Right forelimb (tissue), 1 donor: ENCODE measurements at regions not wholly inside any gene's neighbourhood (a gene's known extent, or its start where the extent isn't known, plus 50 kb on each side); places are given as distances from the start of the nearest gene placed in this dataset.
"Not testable (repeated sequence)": the region's sequence is repeated elsewhere in the genome, so short reads cannot be mapped to it uniquely, and the experiment has no call there.

Experiments used
- DNase-seq: peaks from one replicate; pipeline ENCODE4 v3.0.0-alpha.2; 2018

- no peak for DNase-seq
Observed at GRCh38 chr3:165513715-165514701, 317.8 kb upstream of the SLITRK3 start.

- DNase-seq, result no peak
Observed at GRCh38 chr3:165507576-165507975, 311.4 kb upstream of the SLITRK3 start.

GRCh38 chr3:165507060-165507459 is 310.9 kb upstream of the SLITRK3 start:
- no peak for DNase-seq

- DNase-seq, result no peak
Observed at GRCh38 chr3:165505657-165506056, 309.5 kb upstream of the SLITRK3 start.

- DNase-seq, result no peak
Observed at GRCh38 chr3:165504554-165504953, 308.4 kb upstream of the SLITRK3 start.

- no peak for DNase-seq
Observed at GRCh38 chr3:165503825-165504224, 307.6 kb upstream of the SLITRK3 start.

GRCh38 chr3:165503346-165503745 is 307.2 kb upstream of the SLITRK3 start:
- no peak for DNase-seq

GRCh38 chr3:165502707-165503106 is 306.5 kb upstream of the SLITRK3 start:
- DNase-seq, result no peak

- DNase-seq, result not testable (repeated sequence)
Observed at GRCh38 chr3:165498742-165499141, 302.6 kb upstream of the SLITRK3 start.

- no peak for DNase-seq
Observed at GRCh38 chr3:165491487-165491886, 295.3 kb upstream of the SLITRK3 start.

GRCh38 chr3:165476399-165477060 is 280.3 kb upstream of the SLITRK3 start:
- no peak for DNase-seq

GRCh38 chr3:165466856-165467255 is 270.7 kb upstream of the SLITRK3 start:
- DNase-seq, result no peak

- DNase-seq, result no peak
Observed at GRCh38 chr3:165464736-165465135, 268.6 kb upstream of the SLITRK3 start.

- no peak for DNase-seq
Observed at GRCh38 chr3:165463531-165463930, 267.3 kb upstream of the SLITRK3 start.

- DNase-seq, result no peak
Observed at GRCh38 chr3:165462636-165463334, 266.6 kb upstream of the SLITRK3 start.

GRCh38 chr3:165459924-165460835 is 264.0 kb upstream of the SLITRK3 start:
- DNase-seq, result no peak

- no peak for DNase-seq
Observed at GRCh38 chr3:165459111-165459510, 262.9 kb upstream of the SLITRK3 start.

GRCh38 chr3:165457096-165457495 is 260.9 kb upstream of the SLITRK3 start:
- no peak for DNase-seq

GRCh38 chr3:165455793-165456192 is 259.6 kb upstream of the SLITRK3 start:
- DNase-seq, result no peak

GRCh38 chr3:165455360-165455759 is 259.2 kb upstream of the SLITRK3 start:
- DNase-seq, result no peak

GRCh38 chr3:165451371-165452070 is 255.3 kb upstream of the SLITRK3 start:
- no peak for DNase-seq

GRCh38 chr3:165446555-165446954 is 250.4 kb upstream of the SLITRK3 start:
- no peak for DNase-seq
